ENCODE measurements at regions not wholly inside any gene's neighbourhood (a gene's known extent, or its start where the extent isn't known, plus 50 kb on each side); places are given as distances from the start of the nearest gene placed in this dataset.

GRCh38 chr11:80163011-80163410, 722.2 kb upstream of the TENM4 start:
- DNase-seq (ENCODE audit: extremely low read depth, insufficient read length): no peak
- TF ChIP-seq CTCF (IDR thresholded peaks at IDR 0.05; ENCODE audit: insufficient read depth, low read length, poor library complexity, severe bottlenecking): no peak

GRCh38 chr11:80162387-80162786, 721.6 kb upstream of the TENM4 start:
- no peaks in the 10 kb centered on the region for H3K27me3 ChIP-seq (replicated peaks; ENCODE audit: control insufficient read depth, insufficient read depth, low read length)
- H3K36me3 ChIP-seq (ENCODE audit: control insufficient read depth, insufficient read depth, low read length): no peaks in the 10 kb centered on the region
- no peak for DNase-seq (ENCODE audit: extremely low read depth, insufficient read length)
- no peak for TF ChIP-seq CTCF (IDR thresholded peaks at IDR 0.05; ENCODE audit: insufficient read depth, low read length, poor library complexity, severe bottlenecking)
- no peak overlapping the region for H3K4me3 ChIP-seq (replicated peaks; ENCODE audit: low read depth, low read length)

More at GRCh38 chr11:80163011-80163410, 722.2 kb upstream of the TENM4 start:
- Histone ChIP-seq H3K36me3 (ENCODE audit: control insufficient read depth, insufficient read depth, low read length) (no peaks in the 10 kb centered on the region), H3K4me3 (replicated peaks; ENCODE audit: low read depth, low read length) (no peak overlapping the region), H3K27me3 (replicated peaks; ENCODE audit: control insufficient read depth, insufficient read depth, low read length) (no peaks in the 10 kb centered on the region)

DNA sequence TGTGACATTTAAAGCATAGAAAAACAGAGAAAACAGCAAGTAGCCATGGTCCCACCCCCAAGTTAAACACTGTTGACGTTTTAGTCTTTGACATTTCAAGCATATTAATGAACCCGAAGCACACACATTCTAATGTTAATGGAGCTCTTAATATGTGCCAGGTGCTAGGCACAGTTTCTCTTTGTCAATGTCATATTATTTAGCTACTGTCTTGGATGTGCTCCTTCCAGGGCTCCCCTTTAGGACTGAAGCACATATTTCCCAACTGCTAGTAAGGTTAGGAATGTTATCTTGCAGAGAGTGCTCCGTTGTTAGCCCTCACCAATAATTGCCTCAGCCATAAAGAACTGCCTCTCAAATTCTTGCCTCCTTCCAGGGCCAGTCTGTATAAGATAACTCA, 716.6 kb upstream of the TENM4 start:
- H3K36me3 ChIP-seq (ENCODE audit: control insufficient read depth, insufficient read depth, low read length): no peaks in the 10 kb centered on the region
- no peaks in the 10 kb centered on the region for H3K27me3 ChIP-seq (replicated peaks; ENCODE audit: control insufficient read depth, insufficient read depth, low read length)
- no peak for TF ChIP-seq CTCF (IDR thresholded peaks at IDR 0.05; ENCODE audit: insufficient read depth, low read length, poor library complexity, severe bottlenecking)
- no peak overlapping the region for H3K4me3 ChIP-seq (replicated peaks; ENCODE audit: low read depth, low read length)
- no peak for DNase-seq (ENCODE audit: extremely low read depth, insufficient read length)

DNA sequence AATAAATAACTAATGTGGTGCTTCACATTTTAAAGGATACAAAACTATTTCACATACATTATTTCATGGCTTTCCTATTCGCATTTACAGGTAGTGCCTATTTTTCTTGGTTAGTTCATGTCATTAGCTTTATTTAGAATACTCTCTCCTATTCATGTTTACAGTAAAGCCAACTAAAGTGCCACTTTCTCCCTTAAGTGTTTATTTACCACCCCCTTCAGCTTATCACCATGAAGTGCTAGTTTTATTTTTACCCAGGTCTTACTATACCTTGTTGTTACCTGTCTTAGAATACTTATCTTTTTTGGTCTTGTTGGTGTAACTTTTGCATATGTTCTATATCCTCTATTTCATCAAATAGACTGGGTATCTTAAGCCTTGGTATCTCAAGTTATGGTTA, 715.2 kb upstream of the TENM4 start:
- DNase-seq (ENCODE audit: extremely low read depth, insufficient read length): no peak
- Histone ChIP-seq H3K36me3 (ENCODE audit: control insufficient read depth, insufficient read depth, low read length) (no peaks in the 10 kb centered on the region), H3K4me3 (replicated peaks; ENCODE audit: low read depth, low read length) (no peak overlapping the region), H3K27me3 (replicated peaks; ENCODE audit: control insufficient read depth, insufficient read depth, low read length) (no peaks in the 10 kb centered on the region; the same call in 1 of the 2 replicates)
- no peak for TF ChIP-seq CTCF (IDR thresholded peaks at IDR 0.05; ENCODE audit: insufficient read depth, low read length, poor library complexity, severe bottlenecking)

DNA sequence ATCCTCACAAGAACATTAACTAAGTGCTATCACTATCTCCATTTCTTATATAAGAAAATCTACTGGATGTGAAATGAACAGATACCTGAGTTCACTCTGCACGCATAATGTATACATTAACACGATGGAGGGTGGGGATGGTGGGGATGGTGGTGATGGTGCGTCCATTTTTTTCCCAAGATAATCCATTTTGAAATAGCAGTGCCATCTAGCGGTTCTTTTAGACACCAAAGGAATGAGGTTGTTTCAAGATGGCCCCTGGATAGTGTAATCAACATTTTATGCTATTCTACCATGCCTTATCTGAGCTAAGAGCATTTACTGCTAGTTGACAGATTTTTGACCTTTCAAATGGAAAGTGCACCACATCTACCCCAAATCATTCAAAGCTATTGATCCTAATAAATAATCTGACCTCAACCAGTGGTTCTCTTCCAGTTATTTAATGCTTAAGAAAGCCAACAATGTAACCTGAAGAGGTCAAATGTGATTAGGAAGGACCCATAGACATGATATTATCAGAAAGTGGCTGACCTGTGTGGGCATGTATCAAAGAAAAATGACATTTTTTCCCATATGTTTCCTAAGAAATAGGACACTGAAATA, 714.7 kb upstream of the TENM4 start:
- no peak for DNase-seq (ENCODE audit: extremely low read depth, insufficient read length)
- Histone ChIP-seq H3K4me3 (replicated peaks; ENCODE audit: low read depth, low read length) (no peak overlapping the region), H3K27me3 (replicated peaks; ENCODE audit: control insufficient read depth, insufficient read depth, low read length) (no peaks in the 10 kb centered on the region; the same call in 1 of the 2 replicates), H3K36me3 (ENCODE audit: control insufficient read depth, insufficient read depth, low read length) (no peaks in the 10 kb centered on the region)
- peak; percentile 44 for TF ChIP-seq CTCF (IDR thresholded peaks at IDR 0.05; ENCODE audit: insufficient read depth, low read length, poor library complexity, severe bottlenecking)

GRCh38 chr11:80146232-80146631, 705.4 kb upstream of the TENM4 start:
- no peaks in the 10 kb centered on the region for H3K36me3 ChIP-seq (ENCODE audit: control insufficient read depth, insufficient read depth, low read length)
- DNase-seq (ENCODE audit: extremely low read depth, insufficient read length): no peak
- no peaks in the 10 kb centered on the region for H3K27me3 ChIP-seq (replicated peaks; ENCODE audit: control insufficient read depth, insufficient read depth, low read length)
- no peak for TF ChIP-seq CTCF (IDR thresholded peaks at IDR 0.05; ENCODE audit: insufficient read depth, low read length, poor library complexity, severe bottlenecking)
- H3K4me3 ChIP-seq (replicated peaks; ENCODE audit: low read depth, low read length): no peak overlapping the region

Measured in GM06990 (cell line).